ENCODE measurements at regions not wholly inside any gene's neighbourhood (a gene's known extent, or its start where the extent isn't known, plus 50 kb on each side); places are given as distances from the start of the nearest gene placed in this dataset.

GRCh38 chr13:22106058-22106457 is 435.2 kb downstream of the FGF9 start:
- no peak for DNase-seq

- DNase-seq = no peak
Observed at GRCh38 chr13:22107549-22107948, 436.7 kb downstream of the FGF9 start.

- DNase-seq = no peak
Observed at GRCh38 chr13:22108283-22108942, 437.5 kb downstream of the FGF9 start.

- DNase-seq = no peak
Observed at GRCh38 chr13:22108979-22109378, 438.1 kb downstream of the FGF9 start.

- no peak for DNase-seq
Observed at GRCh38 chr13:22110368-22110767, 439.5 kb downstream of the FGF9 start.

- no peak for DNase-seq
Observed at GRCh38 chr13:22111152-22111783, 440.4 kb downstream of the FGF9 start.

GRCh38 chr13:22111961-22112360 is 441.1 kb downstream of the FGF9 start:
- DNase-seq = no peak

- DNase-seq = no peak
Observed at GRCh38 chr13:22112956-22113745, 442.3 kb downstream of the FGF9 start.

GRCh38 chr13:22114630-22115311 is 443.9 kb downstream of the FGF9 start:
- no peak for DNase-seq

- no peak for DNase-seq
Observed at GRCh38 chr13:22118158-22118557, 447.3 kb downstream of the FGF9 start.

GRCh38 chr13:22120646-22121045 is 449.8 kb downstream of the FGF9 start:
- no peak for DNase-seq

- DNase-seq = no peak
Observed at GRCh38 chr13:22121146-22121739, 450.4 kb downstream of the FGF9 start.

GRCh38 chr13:22126433-22127021 is 455.7 kb downstream of the FGF9 start:
- no peak for DNase-seq

- no peak for DNase-seq
Observed at GRCh38 chr13:22127277-22128164, 456.6 kb downstream of the FGF9 start.

GRCh38 chr13:22128441-22129408 is 457.9 kb downstream of the FGF9 start:
- DNase-seq = no peak

GRCh38 chr13:22130254-22130653 is 459.4 kb downstream of the FGF9 start:
- no peak for DNase-seq

GRCh38 chr13:22134261-22134660 is 463.4 kb downstream of the FGF9 start:
- DNase-seq = no peak

- no peak for DNase-seq
Observed at GRCh38 chr13:22135446-22135845, 464.6 kb downstream of the FGF9 start.

- DNase-seq = no peak
Observed at GRCh38 chr13:22137361-22138050, 466.6 kb downstream of the FGF9 start.

- no peak for DNase-seq
Observed at GRCh38 chr13:22138947-22139346, 468.1 kb downstream of the FGF9 start.

Data from amniotic stem cell (primary cell).